ENCODE measurements at regions not wholly inside any gene's neighbourhood (a gene's known extent, or its start where the extent isn't known, plus 50 kb on each side); places are given as distances from the start of the nearest gene placed in this dataset.

GRCh38 chr12:9335867-9336266, 127.7 kb upstream of the PZP start:
- TF ChIP-seq CTCF (conservative IDR thresholded peaks at IDR 0.05), result no peak
- TF ChIP-seq EZH2 (IDR thresholded peaks at IDR 0.05; ENCODE audit: low read depth), result no peak
